Esophagus squamous epithelium (tissue), 5 donors: ENCODE measurements at regions not wholly inside any gene's neighbourhood (a gene's known extent, or its start where the extent isn't known, plus 50 kb on each side); places are given as distances from the start of the nearest gene placed in this dataset.

Source experiments
- DNase-seq: peaks from one replicate; lab custom pipeline; 2025; lab: John Stamatoyannopoulos, UW
- H3K27ac ChIP-seq, 4 donors: fragments of 200-600 bp; sonication (generic); one replicate each; pipeline ENCODE4 v1.5.1; 2016 to 2019; ENCODE audit warnings: mild to moderate bottlenecking in 1 of 4
- H3K27me3 ChIP-seq, 4 donors: fragments of 200-600 bp; sonication (generic); 1 replicate in 3 of 4; 2 replicates in 1 of 4; pipeline versions ENCODE4 v1.5.1 to v1.6.0; 2017 to 2021; ENCODE audit warnings: antibody characterized with exemption in 1 of 4
- H3K36me3 ChIP-seq, 3 donors: fragments of 200-600 bp; sonication (generic); one replicate each; pipeline ENCODE4 v1.5.1; 2016 to 2019
- H3K4me1 ChIP-seq, 3 donors: fragments of 200-600 bp; sonication (generic); one replicate each; pipeline ENCODE4 v1.5.1; 2017 to 2019
- H3K4me3 ChIP-seq, 4 donors: fragments of 200-600 bp; sonication (generic); 1 replicate in 3 of 4; 2 replicates in 1 of 4; pipeline ENCODE4 v1.5.1; 2016 to 2019; ENCODE audit warnings: mild to moderate bottlenecking in 2 of 4, moderate library complexity in 1 of 4
- H3K9me3 ChIP-seq, 3 donors: fragments of 200-600 bp; sonication (generic); one replicate each; pipeline ENCODE4 v1.5.1; 2016 to 2019
- POLR2A ChIP-seq, 4 donors: fragments of 450-650 bp; IDR thresholded peaks; one replicate each; pipeline ENCODE4 v1.6.1; 2017; ENCODE audit warnings: antibody characterized with exemption in 4 of 4, mild to moderate bottlenecking in 4 of 4, moderate library complexity in 3 of 4
- WGBS, 2 donors: methylation state at CpG; one replicate each; pipeline ENCODE4 v1.1.5; 2018; 5-methylcytosine and 5-hydroxymethylcytosine counted together
- intact Hi-C: fragments of 100-400 bp; cut with DNase I; formaldehyde crosslinking; loops from one replicate; pipeline ENCODE4 v1.15.0; 2022
- TF ChIP-seq, protein P1 (sequence below), 6 experiments: fragments of 450-650 bp in 4 of 6; fragments of 200-600 bp in 2 of 6; sonication (generic) in 2 of 6; IDR thresholded peaks; one replicate each; pipeline ENCODE4 v1.5.1; 2016 to 2019; ENCODE audit warnings: antibody characterized with exemption in 6 of 6, mild to moderate bottlenecking in 4 of 6, moderate library complexity in 4 of 6
- donor health status: DM: yes; HTN: yes; CAD: no.

DNA sequence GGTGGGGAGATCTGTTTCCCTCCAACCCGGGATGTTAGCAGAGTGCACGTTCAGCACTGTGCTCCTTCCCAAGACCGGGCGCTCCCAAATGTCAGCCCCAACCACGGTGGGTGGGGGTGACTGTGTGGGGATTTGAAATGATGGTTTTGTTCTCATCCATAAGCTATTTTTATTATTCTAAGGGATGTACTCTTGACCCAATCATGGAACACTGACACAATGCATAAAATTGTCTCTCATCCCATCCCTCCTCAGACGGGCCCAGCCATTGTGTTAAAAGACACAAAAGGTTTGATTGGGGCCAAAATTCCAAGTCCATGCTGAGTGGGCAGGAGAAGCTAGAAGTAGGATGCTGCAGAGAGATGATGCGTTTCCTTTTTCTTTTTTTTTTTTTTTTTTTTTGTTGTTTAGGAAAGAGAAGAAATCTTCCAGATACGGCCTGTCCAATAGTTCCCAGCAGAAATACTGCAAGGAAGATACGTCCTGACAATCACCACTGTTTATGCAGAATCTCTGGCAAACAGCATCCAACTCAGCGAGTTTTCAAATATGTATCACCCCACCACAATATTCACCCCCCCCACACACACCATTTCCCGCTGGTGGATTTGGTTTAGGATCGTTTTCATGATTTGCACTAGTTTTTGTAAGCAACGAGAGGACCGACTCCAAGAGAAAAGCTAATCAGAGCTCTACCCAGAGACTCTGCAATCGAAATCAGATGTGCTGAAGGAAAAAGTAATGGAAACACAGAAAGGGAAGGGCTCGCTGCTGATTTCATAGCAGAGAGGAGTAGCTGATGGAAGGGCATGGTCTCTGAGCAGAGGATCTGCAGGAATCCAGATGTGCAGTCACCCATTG, 163.5 kb upstream of the DYNLRB2 start:
- no peaks in the 10 kb centered on the region for H3K9me3 ChIP-seq
- H3K27ac ChIP-seq, result no peak overlapping the region
- no peak for DNase-seq
- no peaks in the 10 kb centered on the region for H3K4me1 ChIP-seq
- WGBS, 2 donors, result 65 to 83% methylated on average over 16 of the region's 16 CpGs
- intact Hi-C loops, result no loop called here
- H3K36me3 ChIP-seq, result no peaks in the 10 kb centered on the region
- H3K4me3 ChIP-seq, result no peak overlapping the region
- no peaks in the 10 kb centered on the region for H3K27me3 ChIP-seq
- TF ChIP-seq, protein P1, sequence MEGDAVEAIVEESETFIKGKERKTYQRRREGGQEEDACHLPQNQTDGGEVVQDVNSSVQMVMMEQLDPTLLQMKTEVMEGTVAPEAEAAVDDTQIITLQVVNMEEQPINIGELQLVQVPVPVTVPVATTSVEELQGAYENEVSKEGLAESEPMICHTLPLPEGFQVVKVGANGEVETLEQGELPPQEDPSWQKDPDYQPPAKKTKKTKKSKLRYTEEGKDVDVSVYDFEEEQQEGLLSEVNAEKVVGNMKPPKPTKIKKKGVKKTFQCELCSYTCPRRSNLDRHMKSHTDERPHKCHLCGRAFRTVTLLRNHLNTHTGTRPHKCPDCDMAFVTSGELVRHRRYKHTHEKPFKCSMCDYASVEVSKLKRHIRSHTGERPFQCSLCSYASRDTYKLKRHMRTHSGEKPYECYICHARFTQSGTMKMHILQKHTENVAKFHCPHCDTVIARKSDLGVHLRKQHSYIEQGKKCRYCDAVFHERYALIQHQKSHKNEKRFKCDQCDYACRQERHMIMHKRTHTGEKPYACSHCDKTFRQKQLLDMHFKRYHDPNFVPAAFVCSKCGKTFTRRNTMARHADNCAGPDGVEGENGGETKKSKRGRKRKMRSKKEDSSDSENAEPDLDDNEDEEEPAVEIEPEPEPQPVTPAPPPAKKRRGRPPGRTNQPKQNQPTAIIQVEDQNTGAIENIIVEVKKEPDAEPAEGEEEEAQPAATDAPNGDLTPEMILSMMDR (IDR thresholded peaks at IDR 0.05), result no peak
- TF ChIP-seq POLR2A (IDR thresholded peaks at IDR 0.05), result no peak

DNA sequence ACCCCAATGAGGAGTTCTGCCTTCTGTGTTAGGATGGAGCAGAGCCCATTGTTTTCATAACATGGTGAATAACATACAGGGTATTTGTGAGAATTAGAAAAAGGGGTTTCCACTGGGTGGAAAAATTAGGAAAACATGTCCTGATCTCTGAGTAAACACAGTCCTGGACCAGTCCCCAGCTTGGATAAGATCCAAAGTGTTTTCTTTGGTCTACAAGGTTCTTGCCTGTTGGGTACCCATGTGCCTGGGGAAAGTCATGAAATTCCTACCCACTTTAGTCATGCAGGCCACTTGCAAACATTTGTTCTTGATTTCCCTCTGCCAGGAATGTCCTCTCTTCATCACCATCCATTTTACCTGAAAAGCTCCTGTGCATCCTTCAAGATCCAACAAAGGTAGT, 164.8 kb upstream of the DYNLRB2 start:
- Histone ChIP-seq H3K36me3 (no peaks in the 10 kb centered on the region), H3K27me3 (no peaks in the 10 kb centered on the region), H3K4me1 (no peaks in the 10 kb centered on the region), H3K27ac (no peak overlapping the region), H3K4me3 (no peak overlapping the region), H3K9me3 (no peaks in the 10 kb centered on the region)
- no peak for TF ChIP-seq POLR2A (IDR thresholded peaks at IDR 0.05)
- TF ChIP-seq, protein P1 (IDR thresholded peaks at IDR 0.05), result no peak
- no peak for DNase-seq
- intact Hi-C loops, result no loop called here

DNA sequence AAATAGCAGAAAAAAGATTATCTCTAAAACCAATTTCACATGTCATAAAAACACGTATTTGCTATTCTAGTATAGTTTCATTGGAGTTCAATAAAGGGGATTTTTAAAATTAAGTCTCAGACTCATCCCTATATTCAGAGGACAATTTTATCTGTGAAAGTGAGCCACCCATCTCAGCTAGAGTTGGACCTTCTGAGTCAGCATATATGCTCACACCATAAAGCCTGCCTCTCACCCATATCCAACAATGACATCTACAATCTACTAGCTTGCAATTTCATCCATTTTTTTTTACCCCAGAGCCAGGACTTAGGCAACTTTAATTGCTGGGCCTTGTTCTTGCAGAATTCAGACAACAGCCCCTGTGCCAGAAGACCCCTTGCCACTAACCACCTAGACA, 165.3 kb upstream of the DYNLRB2 start:
- no peak for DNase-seq
- intact Hi-C loops, result no loop called here
- no peaks in the 10 kb centered on the region for H3K4me1 ChIP-seq
- H3K4me3 ChIP-seq, result no peak overlapping the region
- H3K36me3 ChIP-seq, result no peaks in the 10 kb centered on the region
- no peak overlapping the region for H3K27ac ChIP-seq
- no peaks in the 10 kb centered on the region for H3K9me3 ChIP-seq
- TF ChIP-seq POLR2A (IDR thresholded peaks at IDR 0.05), result no peak
- TF ChIP-seq, protein P1 (IDR thresholded peaks at IDR 0.05), result no peak
- no peaks in the 10 kb centered on the region for H3K27me3 ChIP-seq
- 77 to 100% methylated on average over 1 of the region's 1 CpG for WGBS, 2 donors

DNA sequence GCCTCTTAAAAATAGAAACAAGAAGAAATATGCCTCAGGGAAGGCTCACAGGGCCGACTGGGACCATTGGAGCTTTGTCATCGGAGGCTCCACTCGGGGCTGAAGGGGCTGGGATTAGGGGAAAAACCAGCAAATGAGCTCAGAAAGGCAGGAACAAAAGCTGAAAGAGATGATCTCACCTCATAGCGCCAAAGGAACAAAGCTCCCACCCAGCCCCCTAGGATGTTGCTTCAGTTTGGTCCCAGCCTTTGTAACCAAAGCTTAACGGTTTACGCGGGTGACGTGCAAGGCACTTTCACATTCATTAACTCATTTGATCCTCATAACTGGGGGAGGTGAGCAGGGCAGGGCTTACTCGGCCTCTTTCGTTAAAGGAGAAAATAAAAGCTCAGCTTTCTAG, 168.5 kb upstream of the DYNLRB2 start:
- no peak overlapping the region for H3K27ac ChIP-seq
- TF ChIP-seq, protein P1 (IDR thresholded peaks at IDR 0.05), result no peak
- TF ChIP-seq POLR2A (IDR thresholded peaks at IDR 0.05), result no peak
- no peaks in the 10 kb centered on the region for H3K27me3 ChIP-seq
- 79 to 86% methylated on average over 10 of the region's 10 CpGs for WGBS, 2 donors
- no peaks in the 10 kb centered on the region for H3K4me1 ChIP-seq
- intact Hi-C loops, result no loop called here
- H3K9me3 ChIP-seq, result no peaks in the 10 kb centered on the region
- no peak overlapping the region for H3K4me3 ChIP-seq
- H3K36me3 ChIP-seq, result no peaks in the 10 kb centered on the region
- no peak for DNase-seq

DNA sequence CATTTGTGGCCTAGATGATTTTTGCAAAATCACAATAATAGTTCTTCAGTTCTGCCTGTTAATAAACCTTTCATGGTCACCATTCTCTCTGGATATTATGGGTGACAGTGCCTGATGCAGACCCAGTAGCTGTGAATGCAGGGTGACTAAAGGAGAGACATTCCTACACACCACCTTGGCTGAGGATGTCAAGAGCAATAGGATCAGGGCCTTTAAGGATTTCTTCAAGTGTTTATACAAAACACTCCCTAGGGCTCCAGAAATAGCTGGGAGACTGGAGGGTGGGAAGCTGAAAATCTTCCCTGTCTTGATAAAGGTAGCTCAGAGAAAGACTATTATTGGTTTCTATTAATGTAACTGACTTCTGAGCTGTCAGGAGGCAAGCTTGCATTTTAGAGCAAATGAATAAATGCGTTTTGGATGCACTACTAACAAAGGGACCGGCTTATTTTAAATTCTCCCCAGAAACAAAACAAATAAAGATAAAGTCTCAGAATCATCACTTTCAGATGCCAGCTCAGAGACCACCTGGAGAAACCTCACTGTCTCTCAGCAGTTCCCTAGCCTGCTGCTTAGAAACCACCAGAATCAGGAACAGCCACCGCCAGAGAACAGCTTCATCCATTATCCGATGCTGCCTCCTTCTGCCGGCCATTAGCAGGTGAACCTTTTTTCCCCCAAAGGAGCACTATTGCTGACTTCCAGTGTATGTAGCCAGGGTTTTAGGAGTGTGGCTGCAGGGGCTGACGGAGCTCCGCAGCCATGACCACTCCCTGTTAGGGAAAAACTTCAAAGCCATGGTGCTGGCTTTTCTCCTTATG, 171.4 kb upstream of the DYNLRB2 start:
- TF ChIP-seq, protein P1 (IDR thresholded peaks at IDR 0.05), result peak in 5 of 6 experiments; percentile 41 to 59 (median 50)
- TF ChIP-seq POLR2A (IDR thresholded peaks at IDR 0.05), result no peak
- Histone ChIP-seq H3K27me3 (no peaks in the 10 kb centered on the region), H3K4me3 (no peak overlapping the region), H3K36me3 (no peaks in the 10 kb centered on the region), H3K4me1 (no peaks in the 10 kb centered on the region), H3K27ac (no peak overlapping the region), H3K9me3 (no peaks in the 10 kb centered on the region)
- WGBS, 2 donors, result 39 to 42% methylated on average over 6 of the region's 7 CpGs
- intact Hi-C loops, result no loop called here
- no peak for DNase-seq
